Natural killer cell (primary cell): ENCODE measurements at regions not wholly inside any gene's neighbourhood (a gene's known extent, or its start where the extent isn't known, plus 50 kb on each side); places are given as distances from the start of the nearest gene placed in this dataset.
A peak's percentile ranks its signal among the peaks of the same experiment; 100 is the strongest.

ENCODE experiments used
- ATAC-seq, 3 donors: fragments of 150-1000 bp in 2 of 3; fragments of 200-7000 bp in 1 of 3; cut with Tn5 transposase; 1 replicate in 1 of 3; 2 replicates in 2 of 3; pipeline ENCODE4 v1.10.0; 2021; ENCODE audit warnings: mild to moderate bottlenecking in 2 of 3, moderate library complexity in 2 of 3
- DNase-seq, 2 donors: peaks; one replicate each; pipeline versions ENCODE4 v3.0.0 to v3.0.0-alpha.2; 2013 to 2021; ENCODE audit warnings: mixed read lengths in 1 of 2
- H3K27ac ChIP-seq: one replicate; pipeline ENCODE4 v1.5.1; 2013; ENCODE audit warnings: mild to moderate bottlenecking, low read length
- H3K27me3 ChIP-seq: one replicate; pipeline ENCODE4 v1.6.1; 2013; ENCODE audit warnings: low read length; ENCODE audit not compliant: control insufficient read depth, insufficient read depth
- H3K36me3 ChIP-seq: one replicate; pipeline ENCODE4 v1.6.1; 2013; ENCODE audit warnings: low read length; ENCODE audit not compliant: control insufficient read depth, insufficient read depth
- H3K4me1 ChIP-seq: one replicate; pipeline ENCODE4 v1.6.1; 2013; ENCODE audit warnings: low read length; ENCODE audit not compliant: control insufficient read depth, insufficient read depth
- H3K4me3 ChIP-seq: one replicate; pipeline ENCODE4 v1.5.1; 2013; ENCODE audit warnings: low read length
- H3K9me3 ChIP-seq: one replicate; pipeline ENCODE4 v1.6.1; 2013; ENCODE audit warnings: low read length; ENCODE audit not compliant: control insufficient read depth, insufficient read depth
- H3K27ac Mint-ChIP-seq, 2 donors: one replicate each; pipeline ENCODE4 v1.8.0; 2022; ENCODE audit warnings: mild to moderate bottlenecking in 2 of 2, mixed read lengths in 2 of 2, moderate library complexity in 1 of 2
- H3K27me3 Mint-ChIP-seq, 2 donors: one replicate each; pipeline ENCODE4 v1.8.0; 2022; ENCODE audit warnings: low read depth in 2 of 2, mixed read lengths in 2 of 2
- H3K36me3 Mint-ChIP-seq: one replicate; pipeline ENCODE4 v1.8.0; 2022; ENCODE audit warnings: mixed read lengths
- H3K4me1 Mint-ChIP-seq, 2 donors: one replicate each; pipeline ENCODE4 v1.8.0; 2022; ENCODE audit warnings: mixed read lengths in 2 of 2
- H3K4me3 Mint-ChIP-seq: one replicate; pipeline ENCODE4 v1.8.0; 2022; ENCODE audit warnings: mild to moderate bottlenecking, moderate library complexity, mixed read lengths
- H3K9me3 Mint-ChIP-seq, 2 donors: one replicate each; pipeline ENCODE4 v1.8.0; 2022; ENCODE audit warnings: mixed read lengths in 2 of 2
- WGBS: methylation state at CpG from one replicate; pipeline ENCODE4 v1.1.7; 2013; ENCODE audit warnings: missing lambda C conversion rate; ENCODE audit not compliant: insufficient coverage; 5-methylcytosine and 5-hydroxymethylcytosine counted together
- intact Hi-C: fragments of 100-400 bp; cut with micrococcal nuclease; formaldehyde crosslinking; loops from one replicate; pipeline ENCODE4 v1.14.2; 2022
- TF ChIP-seq, protein P1 (sequence below): fragments of 200-600 bp; IDR thresholded peaks from one replicate; pipeline ENCODE4 v1.8.0; 2022; ENCODE audit warnings: antibody characterized with exemption

DNA sequence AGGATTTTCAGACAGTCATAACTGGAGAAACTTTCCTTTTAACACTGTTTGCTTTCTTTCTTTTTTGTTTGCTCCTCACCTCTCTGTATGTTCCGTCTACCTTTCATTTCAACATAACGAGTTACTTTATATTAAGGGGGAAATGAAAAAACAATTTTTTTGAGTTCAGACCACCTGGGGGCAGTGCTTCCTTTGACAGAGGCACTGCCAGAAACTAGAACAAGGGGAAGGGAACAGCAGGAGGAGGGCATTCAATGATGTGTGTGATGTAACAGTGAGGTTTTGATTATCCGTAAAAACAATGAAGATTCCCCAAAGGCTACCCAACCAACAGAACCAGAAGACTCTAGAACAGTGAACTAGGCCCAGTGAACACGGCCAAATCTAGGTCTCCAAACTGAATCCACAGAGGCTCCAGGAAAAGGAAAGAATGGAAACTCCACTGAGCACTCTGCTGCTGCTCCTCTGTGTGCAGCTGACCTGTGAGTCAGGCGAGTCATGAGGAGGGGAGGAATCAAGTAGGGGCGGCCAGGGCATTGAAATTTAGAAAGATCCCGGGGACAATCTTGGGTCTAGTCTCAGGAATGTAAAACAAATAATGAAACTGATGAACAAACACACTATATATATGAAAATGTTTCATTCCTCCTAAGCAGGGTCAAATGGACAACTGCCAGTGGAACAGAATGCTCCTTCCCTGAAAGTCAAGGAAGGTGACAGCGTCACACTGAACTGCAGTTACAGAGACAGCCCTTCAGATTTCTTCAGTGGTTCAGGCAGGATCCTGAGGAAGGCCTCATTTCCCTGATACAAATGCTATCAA, 323.5 kb downstream of the DAD1 start:
- H3K27ac Mint-ChIP-seq, result no peak overlapping the region
- Histone ChIP-seq H3K9me3 (no peaks in the 10 kb centered on the region), H3K27me3 (no peaks in the 10 kb centered on the region), H3K4me3 (no peak overlapping the region), H3K36me3 (no peaks in the 10 kb centered on the region), H3K4me1 (no peaks in the 10 kb centered on the region), H3K27ac (no peak overlapping the region)
- DNase-seq (peak in 1 of 2 donors; percentile 34), ATAC-seq (no peak)
- no peaks in the 10 kb centered on the region for H3K4me1 Mint-ChIP-seq
- no peaks in the 10 kb centered on the region for H3K9me3 Mint-ChIP-seq
- TF ChIP-seq, protein P1, sequence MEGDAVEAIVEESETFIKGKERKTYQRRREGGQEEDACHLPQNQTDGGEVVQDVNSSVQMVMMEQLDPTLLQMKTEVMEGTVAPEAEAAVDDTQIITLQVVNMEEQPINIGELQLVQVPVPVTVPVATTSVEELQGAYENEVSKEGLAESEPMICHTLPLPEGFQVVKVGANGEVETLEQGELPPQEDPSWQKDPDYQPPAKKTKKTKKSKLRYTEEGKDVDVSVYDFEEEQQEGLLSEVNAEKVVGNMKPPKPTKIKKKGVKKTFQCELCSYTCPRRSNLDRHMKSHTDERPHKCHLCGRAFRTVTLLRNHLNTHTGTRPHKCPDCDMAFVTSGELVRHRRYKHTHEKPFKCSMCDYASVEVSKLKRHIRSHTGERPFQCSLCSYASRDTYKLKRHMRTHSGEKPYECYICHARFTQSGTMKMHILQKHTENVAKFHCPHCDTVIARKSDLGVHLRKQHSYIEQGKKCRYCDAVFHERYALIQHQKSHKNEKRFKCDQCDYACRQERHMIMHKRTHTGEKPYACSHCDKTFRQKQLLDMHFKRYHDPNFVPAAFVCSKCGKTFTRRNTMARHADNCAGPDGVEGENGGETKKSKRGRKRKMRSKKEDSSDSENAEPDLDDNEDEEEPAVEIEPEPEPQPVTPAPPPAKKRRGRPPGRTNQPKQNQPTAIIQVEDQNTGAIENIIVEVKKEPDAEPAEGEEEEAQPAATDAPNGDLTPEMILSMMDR, result no peak
- intact Hi-C loops, result no loop called here
- H3K27me3 Mint-ChIP-seq, result peaks cover 19 to 21% of the 10 kb centered on the region in 2 donors
- 94% methylated on average over 3 of the region's 8 CpGs for WGBS
- no peaks in the 10 kb centered on the region for H3K36me3 Mint-ChIP-seq
- no peak overlapping the region for H3K4me3 Mint-ChIP-seq

DNA sequence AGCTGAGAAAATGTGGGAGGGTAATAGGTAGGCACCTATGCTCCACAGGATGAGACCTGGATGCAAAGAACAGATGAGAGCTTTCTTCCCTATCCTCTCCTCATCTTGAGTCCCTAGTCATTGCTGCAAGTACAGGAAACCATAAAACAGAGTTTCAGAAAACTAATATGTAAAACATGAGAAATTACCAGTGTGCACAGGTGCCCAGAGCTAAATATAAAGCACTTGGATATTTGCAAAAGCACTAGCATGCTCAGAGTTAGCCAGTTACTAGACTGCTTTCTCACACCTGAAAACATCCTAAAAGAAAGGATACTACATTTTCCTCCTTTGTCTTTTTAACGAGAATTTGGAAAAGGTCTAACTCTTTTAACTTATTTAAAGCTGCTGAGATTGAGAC, 324.3 kb downstream of the DAD1 start:
- Histone ChIP-seq H3K9me3 (no peaks in the 10 kb centered on the region), H3K4me1 (no peaks in the 10 kb centered on the region), H3K4me3 (no peak overlapping the region), H3K36me3 (no peaks in the 10 kb centered on the region), H3K27me3 (no peaks in the 10 kb centered on the region), H3K27ac (no peak overlapping the region)
- H3K36me3 Mint-ChIP-seq, result no peaks in the 10 kb centered on the region
- ATAC-seq (no peak), DNase-seq (no peak)
- no CpG with 5 or more reads among the region's 1 CpG for WGBS
- intact Hi-C loops, result no loop called here
- no peaks in the 10 kb centered on the region for H3K4me1 Mint-ChIP-seq
- no peak overlapping the region for H3K27ac Mint-ChIP-seq
- peaks cover 19 to 21% of the 10 kb centered on the region in 2 donors for H3K27me3 Mint-ChIP-seq
- TF ChIP-seq, protein P1, result no peak
- H3K4me3 Mint-ChIP-seq, result no peak overlapping the region
- no peaks in the 10 kb centered on the region for H3K9me3 Mint-ChIP-seq

DNA sequence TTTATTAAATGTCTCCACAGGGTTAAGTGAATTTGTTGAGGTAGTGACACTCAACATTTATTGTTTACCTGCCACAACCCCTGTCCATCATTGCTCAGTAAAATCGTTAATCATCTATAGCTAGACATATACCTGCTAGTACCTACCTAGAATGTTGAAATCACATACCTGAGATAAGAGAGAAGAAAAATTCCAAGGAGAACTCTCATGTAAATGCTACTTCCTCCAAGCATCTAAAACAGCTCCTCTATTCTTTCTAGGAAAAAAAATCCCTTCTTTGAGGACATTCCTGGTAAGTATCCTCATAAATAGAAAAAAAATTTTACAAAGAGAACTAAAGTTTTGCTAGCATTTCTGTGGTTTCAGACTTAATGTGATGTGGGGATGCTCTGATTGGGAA, 325.1 kb downstream of the DAD1 start:
- H3K4me1 Mint-ChIP-seq, result no peaks in the 10 kb centered on the region
- no peak for ATAC-seq
- H3K9me3 Mint-ChIP-seq, result no peaks in the 10 kb centered on the region
- no peak overlapping the region for H3K27ac Mint-ChIP-seq
- H3K36me3 ChIP-seq, result no peaks in the 10 kb centered on the region
- no peak for DNase-seq
- H3K4me3 ChIP-seq, result no peak overlapping the region
- H3K9me3 ChIP-seq, result no peaks in the 10 kb centered on the region
- peaks cover 18 to 27% of the 10 kb centered on the region in 2 donors for H3K27me3 Mint-ChIP-seq
- H3K36me3 Mint-ChIP-seq, result no peaks in the 10 kb centered on the region
- H3K4me3 Mint-ChIP-seq, result no peak overlapping the region
- H3K27me3 ChIP-seq, result no peaks in the 10 kb centered on the region
- no CpG with 5 or more reads among the region's 1 CpG for WGBS
- TF ChIP-seq, protein P1, result no peak
- H3K4me1 ChIP-seq, result no peaks in the 10 kb centered on the region
- H3K27ac ChIP-seq, result no peak overlapping the region
- intact Hi-C loops, result no loop called here

DNA sequence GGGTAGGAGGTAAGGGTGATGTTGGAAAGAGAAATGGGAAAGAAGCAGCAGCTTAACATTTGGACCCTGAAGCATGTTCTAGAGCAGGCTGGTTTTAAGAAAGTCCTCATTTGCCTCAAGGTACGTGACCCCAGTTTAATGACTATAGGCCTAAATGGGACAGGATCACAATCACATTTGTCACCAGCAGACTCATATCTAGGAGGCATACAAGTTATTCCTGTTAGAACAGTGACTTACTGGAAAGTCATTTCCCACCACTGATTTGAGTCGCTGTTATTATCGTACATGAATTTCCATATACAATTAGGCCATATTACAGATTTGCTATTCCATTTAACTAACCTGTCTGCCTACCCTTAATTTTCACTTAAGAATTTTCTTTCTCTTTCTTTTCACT, 326.1 kb downstream of the DAD1 start:
- TF ChIP-seq, protein P1, result no peak
- no peak overlapping the region for H3K27ac ChIP-seq
- intact Hi-C loops, result no loop called here

More for the DNA sequence above, 326.1 kb downstream of the DAD1 start:
- Histone ChIP-seq H3K4me1 (no peaks in the 10 kb centered on the region), H3K9me3 (no peaks in the 10 kb centered on the region), H3K4me3 (no peak overlapping the region), H3K36me3 (no peaks in the 10 kb centered on the region), H3K27me3 (no peaks in the 10 kb centered on the region)
- Mint-ChIP-seq H3K4me1 (no peaks in the 10 kb centered on the region), H3K9me3 (no peaks in the 10 kb centered on the region), H3K27ac (no peak overlapping the region), H3K27me3 (peaks cover 24% of the 10 kb centered on the region in 2 donors), H3K4me3 (no peak overlapping the region), H3K36me3 (no peaks in the 10 kb centered on the region)
- 94% methylated on average over 3 of the region's 3 CpGs for WGBS
- ATAC-seq, result no peak
- no peak for DNase-seq
